Neuronal stem cell (in vitro differentiated cells): ENCODE measurements at regions not wholly inside any gene's neighbourhood (a gene's known extent, or its start where the extent isn't known, plus 50 kb on each side); places are given as distances from the start of the nearest gene placed in this dataset.
A peak's percentile ranks its signal among the peaks of the same experiment; 100 is the strongest.

Experiments used
- DNase-seq: peaks from one replicate; pipeline ENCODE4 v3.0.0-alpha.2; 2013; ENCODE audit warnings: low spot score
- H2AFZ ChIP-seq: one replicate; pipeline ENCODE4 v1.6.1; 2013; ENCODE audit warnings: mild to moderate bottlenecking, low read length, inconsistent platforms
- H2AK5ac ChIP-seq: 2 replicates; pipeline ENCODE4 v1.6.1; 2013; ENCODE audit warnings: low read depth, mild to moderate bottlenecking, inconsistent platforms, low read length, moderate library complexity, mixed read lengths
- H2BK120ac ChIP-seq: 2 replicates; pipeline ENCODE4 v1.6.1; 2013; ENCODE audit warnings: low read depth, mild to moderate bottlenecking, inconsistent platforms, low read length, moderate library complexity, mixed read lengths
- H2BK12ac ChIP-seq: one replicate; pipeline ENCODE4 v1.6.1; 2013; ENCODE audit warnings: low read length, inconsistent platforms
- H2BK15ac ChIP-seq: 2 replicates; pipeline ENCODE4 v1.6.1; 2013; ENCODE audit warnings: mild to moderate bottlenecking, low read length, inconsistent platforms, mixed read lengths
- H2BK5ac ChIP-seq: one replicate; pipeline ENCODE4 v1.6.1; 2013; ENCODE audit warnings: inconsistent platforms, mild to moderate bottlenecking, low read length, moderate library complexity
- H3K14ac ChIP-seq: one replicate; pipeline ENCODE4 v1.6.1; 2013; ENCODE audit warnings: low read length, inconsistent platforms
- H3K18ac ChIP-seq: 2 replicates; pipeline ENCODE4 v1.6.1; 2013; ENCODE audit warnings: low read length, inconsistent platforms
- H3K23ac ChIP-seq: 2 replicates; pipeline ENCODE4 v1.6.1; 2013; ENCODE audit warnings: low read depth, mild to moderate bottlenecking, mixed read lengths, low read length, inconsistent platforms; ENCODE audit not compliant: poor library complexity
- H3K27ac ChIP-seq: replicated peaks from 3 replicates; pipeline ENCODE4 v1.5.1; 2013; ENCODE audit warnings: low read length, inconsistent platforms
- H3K27me3 ChIP-seq, 3 experiments: 2 replicates each; pipeline ENCODE4 v1.6.1; 2013; ENCODE audit warnings: low read length in 3 of 3, mild to moderate bottlenecking in 2 of 3, inconsistent platforms in 1 of 3, low read depth in 1 of 3, mixed read lengths in 1 of 3, moderate library complexity in 1 of 3; ENCODE audit not compliant: control insufficient read depth in 3 of 3, insufficient read depth in 3 of 3
- H3K36me3 ChIP-seq, 2 donors: replicated peaks in 1 of 2; 2 replicates each; pipeline ENCODE4 v1.6.1; 2013; ENCODE audit warnings: low read length in 2 of 2; ENCODE audit not compliant: control insufficient read depth in 2 of 2, insufficient read depth in 2 of 2
- H3K4ac ChIP-seq: 2 replicates; pipeline ENCODE4 v1.6.1; 2013; ENCODE audit warnings: inconsistent platforms, mild to moderate bottlenecking, low read length, moderate library complexity
- H3K4me1 ChIP-seq, 2 donors: 1 replicate in 1 of 2; 2 replicates in 1 of 2; pipeline ENCODE4 v1.6.1; 2013; ENCODE audit warnings: low read length in 2 of 2, low read depth in 1 of 2; ENCODE audit not compliant: control insufficient read depth in 2 of 2, insufficient read depth in 1 of 2
- H3K4me2 ChIP-seq: one replicate; pipeline ENCODE4 v1.6.1; 2013; ENCODE audit warnings: mild to moderate bottlenecking, low read length, inconsistent platforms; ENCODE audit not compliant: insufficient read depth, poor library complexity, severe bottlenecking
- H3K4me3 ChIP-seq, 2 donors: 2 replicates each; pipeline ENCODE4 v1.5.1; 2013; ENCODE audit warnings: low read length in 2 of 2, mild to moderate bottlenecking in 2 of 2, inconsistent platforms in 1 of 2, moderate library complexity in 1 of 2
- H3K79me1 ChIP-seq: one replicate; pipeline ENCODE4 v1.6.1; 2013; ENCODE audit warnings: low read depth, mild to moderate bottlenecking, inconsistent platforms, low read length, moderate library complexity
- H3K9ac ChIP-seq: one replicate; pipeline ENCODE4 v1.6.1; 2013; ENCODE audit warnings: mild to moderate bottlenecking, low read depth, low read length, inconsistent platforms; ENCODE audit not compliant: poor library complexity
- H3K9me3 ChIP-seq, 2 donors: replicated peaks in 1 of 2; 2 replicates each; pipeline versions ENCODE3 to v1.6.1; 2013; ENCODE audit warnings: low read length in 2 of 2, mild to moderate bottlenecking in 2 of 2, inconsistent platforms in 1 of 2, low read depth in 1 of 2, mixed read lengths in 1 of 2, moderate library complexity in 1 of 2; ENCODE audit not compliant: control insufficient read depth in 2 of 2, insufficient read depth in 1 of 2
- H4K8ac ChIP-seq: one replicate; pipeline ENCODE4 v1.6.1; 2013; ENCODE audit warnings: low read depth, mild to moderate bottlenecking, inconsistent platforms, low read length, moderate library complexity
- H4K91ac ChIP-seq: one replicate; pipeline ENCODE4 v1.6.1; 2013; ENCODE audit warnings: low read length, low read depth, mild to moderate bottlenecking, inconsistent platforms; ENCODE audit not compliant: poor library complexity
- WGBS, 2 donors: extraction: QIAGEN DNeasy Blood & Tissue Kit; methylation state at CpG; one replicate each; pipeline ENCODE4 v1.1.7; 2013; ENCODE audit warnings: missing lambda C conversion rate in 2 of 2, mixed read lengths in 1 of 2; ENCODE audit not compliant: insufficient read length in 2 of 2, insufficient replicate concordance in 1 of 2; ENCODE audit errors: extremely low coverage in 2 of 2; 5-methylcytosine and 5-hydroxymethylcytosine counted together

DNA sequence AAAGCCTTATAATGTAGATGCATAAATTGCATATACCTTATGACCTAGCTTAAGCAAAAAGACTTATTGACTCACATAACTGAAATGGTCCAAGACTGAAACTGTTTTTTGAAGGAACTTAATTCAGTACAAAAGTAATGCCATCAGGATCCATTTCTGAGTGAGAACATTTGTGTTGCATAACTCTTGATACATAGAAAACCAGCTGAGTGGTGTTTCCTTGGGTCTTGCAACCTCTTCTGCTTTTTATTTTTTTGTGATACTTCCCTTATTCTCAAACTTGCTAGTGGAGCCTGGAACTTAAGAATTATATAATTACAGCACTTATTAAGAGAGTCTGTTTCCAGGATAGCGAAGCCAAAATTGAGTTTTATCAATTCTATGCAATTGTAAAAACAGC lies 272.0 kb downstream of the MAN2A1 start:
- Histone ChIP-seq H3K4me1 (no peaks in the 10 kb centered on the region), H3K9me3 (no peaks in the 10 kb centered on the region), H3K36me3 (no peaks in the 10 kb centered on the region), H3K9ac (no peak overlapping the region), H3K27ac (no peak overlapping the region), H3K27me3 (no peaks in the 10 kb centered on the region), H2AFZ (no peak overlapping the region), H3K14ac (no peak overlapping the region), H2BK12ac (no peak overlapping the region), H3K4me3 (no peak overlapping the region), H3K23ac (no peak overlapping the region), H2BK120ac (no peak overlapping the region), H4K8ac (no peak overlapping the region), H3K4me2 (no peak overlapping the region), H2BK5ac (no peak overlapping the region), H2BK15ac (no peak overlapping the region), H3K4ac (no peak overlapping the region), H3K79me1 (no peaks in the 10 kb centered on the region), H2AK5ac (no peak overlapping the region), H4K91ac (no peak overlapping the region), H3K18ac (no peak overlapping the region)
- WGBS, 2 donors: no CpG with 5 or more reads among the region's 1 CpG
- no peak for DNase-seq

GRCh38 chr5:109962882-109963603 lies 273.3 kb downstream of the MAN2A1 start:
- no peak overlapping the region for H3K14ac ChIP-seq
- H3K36me3 ChIP-seq: no peaks in the 10 kb centered on the region
- no peak overlapping the region for H2BK5ac ChIP-seq
- no peaks in the 10 kb centered on the region for H3K9me3 ChIP-seq
- H3K23ac ChIP-seq: no peak overlapping the region
- H2AFZ ChIP-seq: no peak overlapping the region
- no peak overlapping the region for H4K8ac ChIP-seq
- H3K9ac ChIP-seq: no peak overlapping the region
- no CpG with 5 or more reads among the region's 1 CpG for WGBS, 2 donors
- no peaks in the 10 kb centered on the region for H3K79me1 ChIP-seq
- H3K4me2 ChIP-seq: no peak overlapping the region
- H3K27me3 ChIP-seq: no peaks in the 10 kb centered on the region
- no peak overlapping the region for H2BK15ac ChIP-seq
- no peaks in the 10 kb centered on the region for H3K4me1 ChIP-seq
- no peak overlapping the region for H3K27ac ChIP-seq
- no peak overlapping the region for H3K4me3 ChIP-seq
- H3K18ac ChIP-seq: no peak overlapping the region
- H4K91ac ChIP-seq: no peak overlapping the region
- no peak for DNase-seq
- no peak overlapping the region for H2AK5ac ChIP-seq
- no peak overlapping the region for H2BK12ac ChIP-seq
- no peak overlapping the region for H3K4ac ChIP-seq
- H2BK120ac ChIP-seq: no peak overlapping the region

GRCh38 chr5:109964136-109964535 lies 274.4 kb downstream of the MAN2A1 start:
- Histone ChIP-seq H3K9me3 (no peaks in the 10 kb centered on the region), H2BK120ac (no peak overlapping the region), H2BK15ac (no peak overlapping the region), H2AK5ac (no peak overlapping the region), H2BK12ac (no peak overlapping the region), H3K14ac (no peak overlapping the region), H4K8ac (no peak overlapping the region), H3K79me1 (no peaks in the 10 kb centered on the region), H3K18ac (no peak overlapping the region), H3K23ac (no peak overlapping the region), H3K36me3 (no peaks in the 10 kb centered on the region), H3K4ac (no peak overlapping the region), H3K4me1 (no peaks in the 10 kb centered on the region), H3K27me3 (no peaks in the 10 kb centered on the region), H3K27ac (no peak overlapping the region), H3K4me2 (no peak overlapping the region), H2BK5ac (no peak overlapping the region), H3K9ac (no peak overlapping the region), H3K4me3 (no peak overlapping the region), H4K91ac (no peak overlapping the region), H2AFZ (peak overlapping the region; percentile 11)
- no CpG with 5 or more reads among the region's 3 CpGs for WGBS, 2 donors
- no peak for DNase-seq

DNA sequence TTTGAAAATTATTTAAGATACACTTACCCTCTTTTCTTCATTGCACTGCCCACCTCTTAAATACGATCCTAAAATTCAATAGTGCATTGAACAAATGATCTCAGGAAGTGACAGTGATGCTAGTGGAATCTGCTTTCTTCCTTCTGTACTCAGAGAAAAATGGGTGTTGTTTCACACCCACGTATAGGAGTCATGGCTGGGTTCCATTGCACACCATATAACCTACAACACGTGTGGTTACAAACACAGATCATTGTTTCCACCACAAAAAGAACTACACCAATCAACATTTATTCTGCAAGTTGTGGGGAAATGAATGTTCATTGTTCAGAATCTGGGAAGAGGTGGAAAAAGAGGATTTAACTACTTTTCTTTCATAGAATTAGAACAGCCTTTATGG lies 275.9 kb downstream of the MAN2A1 start:
- Histone ChIP-seq H3K4ac (no peak overlapping the region), H2BK15ac (no peak overlapping the region)

More for the DNA sequence above, 275.9 kb downstream of the MAN2A1 start:
- no peak overlapping the region for H2BK12ac ChIP-seq
- no peaks in the 10 kb centered on the region for H3K79me1 ChIP-seq
- no peak overlapping the region for H3K27ac ChIP-seq
- H2AK5ac ChIP-seq: no peak overlapping the region
- no CpG with 5 or more reads among the region's 3 CpGs for WGBS, 2 donors
- H3K27me3 ChIP-seq: no peaks in the 10 kb centered on the region
- no peaks in the 10 kb centered on the region for H3K36me3 ChIP-seq
- no peak overlapping the region for H4K8ac ChIP-seq
- H3K4me2 ChIP-seq: no peak overlapping the region
- no peak overlapping the region for H2BK120ac ChIP-seq
- H3K18ac ChIP-seq: no peak overlapping the region
- no peak overlapping the region for H3K14ac ChIP-seq
- H2AFZ ChIP-seq: no peak overlapping the region
- no peak overlapping the region for H3K9ac ChIP-seq
- H3K23ac ChIP-seq: no peak overlapping the region
- H3K4me3 ChIP-seq: no peak overlapping the region
- H4K91ac ChIP-seq: no peak overlapping the region
- no peaks in the 10 kb centered on the region for H3K9me3 ChIP-seq
- no peaks in the 10 kb centered on the region for H3K4me1 ChIP-seq
- no peak overlapping the region for H2BK5ac ChIP-seq
- no peak for DNase-seq
